ENCODE measurements at regions not wholly inside any gene's neighbourhood (a gene's known extent, or its start where the extent isn't known, plus 50 kb on each side); places are given as distances from the start of the nearest gene placed in this dataset.

- intact Hi-C loops (cut with micrococcal nuclease; ENCODE audit: unreplicated experiment) (no loop called here), in situ Hi-C loops (cut with MboI) (no loop called here)
- no TSS peak for BruUV-seq (replicated peaks)
- Histone ChIP-seq H3K27me3 (replicated peaks in 1 of 2; ENCODE audit: control insufficient read depth in 2 of 2, insufficient read depth in 2 of 2, low read length in 1 of 2) (no peaks in the 10 kb centered on the region), H3K79me2 (ENCODE audit: control insufficient read depth, insufficient read depth, low read length) (no peaks in the 10 kb centered on the region), H3K27ac (ENCODE audit: control insufficient read depth, insufficient read depth) (no peak overlapping the region), H3K4me1 (ENCODE audit: control insufficient read depth, insufficient read depth, low read length) (peaks cover 24% of the 10 kb centered on the region), H3K4me2 (ENCODE audit: control insufficient read depth, insufficient read depth) (no peak overlapping the region), H3K9me3 (replicated peaks; ENCODE audit: control insufficient read depth, insufficient read depth, low read length) (no peaks in the 10 kb centered on the region; the same call in 2 of the 3 replicates), H3K36me3 (ENCODE audit: control insufficient read depth in 2 of 2, insufficient read depth in 2 of 2, low read length in 1 of 2) (no peaks in the 10 kb centered on the region), H3K9ac (ENCODE audit: control insufficient read depth, insufficient read depth, low read length) (no peak overlapping the region), H4K20me1 (ENCODE audit: control insufficient read depth, insufficient read depth) (no peaks in the 10 kb centered on the region), H2AFZ (ENCODE audit: control insufficient read depth, low read depth, low read length) (no peak overlapping the region), H3K4me3 (no peak overlapping the region)
- ChIA-PET CTCF (interaction anchor here (1.0 kb wide), 1 partner anchor 398 kb away, joined by 4 read pairs; no protein-coding TSS in a partner anchor), RAD21 (ENCODE audit: unreplicated experiment) (no interaction called here), SMC1A (ENCODE audit: uncharacterized antibody, unreplicated experiment) (no interaction called here), POLR2A (interaction anchor here (1.1 kb wide), 1 partner anchor 11 kb away, joined by 3 read pairs; no protein-coding TSS in a partner anchor)
- TF ChIP-seq RAD21 (IDR thresholded peaks at IDR 0.05; ENCODE audit: insufficient read depth, low read depth, low read length) (no peak), USF1 (IDR thresholded peaks at IDR 0.05; ENCODE audit: borderline replicate concordance, extremely low read length, insufficient read depth, low read depth, low read length) (no peak), NR2C1 (IDR thresholded peaks at IDR 0.05) (no peak), PKNOX1 (IDR thresholded peaks at IDR 0.05) (no peak), SRF (IDR thresholded peaks at IDR 0.05; ENCODE audit: low read depth in 2 of 2, low read length in 2 of 2) (no peak)
- DNase-seq (ENCODE audit: low read depth, low spot score) (no peak), FAIRE-seq (no peak), ATAC-seq (no peak)
- 100% methylated on average over 2 of the region's 2 CpGs for whole genome bisulfite sequencing (ENCODE audit: insufficient coverage, insufficient replicate concordance, low lambda C conversion rate, missing lambda C conversion rate)
These were observed 60.1 kb upstream of the GPCPD1 start for GRCh38 chr20:5670874-5671273.

All from GM12878 (cell line).